Fibroblast of peridontal ligament (primary cell): ENCODE measurements at regions not wholly inside any gene's neighbourhood (a gene's known extent, or its start where the extent isn't known, plus 50 kb on each side); places are given as distances from the start of the nearest gene placed in this dataset.

ENCODE experiments used
- DNase-seq: peaks from one replicate; pipeline ENCODE4 v3.0.0-alpha.2; 2010; ENCODE audit errors: extremely low read depth

DNA sequence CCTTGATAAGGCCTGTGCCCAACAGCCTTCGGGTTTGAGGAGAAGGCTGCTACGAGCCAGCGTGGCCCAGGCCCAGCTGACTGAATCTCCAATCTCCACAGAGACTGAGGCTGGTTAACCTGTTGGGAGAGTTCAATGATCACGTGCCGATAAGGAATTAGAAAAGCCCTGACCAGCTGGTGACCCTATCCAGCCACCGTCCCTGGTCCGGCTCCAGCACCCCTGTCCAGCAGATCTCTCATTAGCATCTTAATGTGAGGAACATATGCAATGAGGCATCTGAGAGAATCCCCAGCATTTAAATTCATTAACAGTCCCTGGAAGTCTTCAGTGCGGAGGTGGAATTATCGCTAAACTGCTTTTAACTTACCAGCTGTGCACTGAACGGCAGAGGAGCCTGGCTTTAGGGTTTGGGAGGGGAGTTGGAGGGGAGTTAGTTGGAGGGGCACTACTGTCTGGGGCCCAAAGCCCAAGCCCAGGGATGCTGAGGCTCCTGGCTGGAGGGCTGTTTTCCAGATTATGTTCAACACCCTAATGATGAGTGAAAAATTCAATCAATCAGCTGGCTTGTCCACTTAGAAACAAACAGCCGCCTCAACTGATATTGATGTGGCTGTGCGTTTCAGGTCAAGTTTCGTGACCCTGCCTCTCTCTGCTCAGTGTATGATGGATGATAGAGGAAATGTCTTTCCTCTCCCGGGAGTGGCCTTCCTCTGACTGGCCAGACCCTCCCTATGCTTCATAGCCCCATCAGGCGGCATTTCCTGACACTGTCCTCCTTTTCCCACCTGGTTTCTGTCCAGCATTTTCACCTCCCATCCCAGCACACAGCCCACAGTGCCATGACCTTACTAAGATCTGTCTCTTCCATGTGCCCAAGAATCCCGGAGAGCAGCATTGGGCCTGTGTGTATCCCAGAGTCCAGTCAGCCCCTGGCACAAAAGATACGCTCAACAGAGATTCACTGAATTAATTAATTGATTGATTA, 184.5 kb downstream of the CCT6B start:
- DNase-seq = no peak

DNA sequence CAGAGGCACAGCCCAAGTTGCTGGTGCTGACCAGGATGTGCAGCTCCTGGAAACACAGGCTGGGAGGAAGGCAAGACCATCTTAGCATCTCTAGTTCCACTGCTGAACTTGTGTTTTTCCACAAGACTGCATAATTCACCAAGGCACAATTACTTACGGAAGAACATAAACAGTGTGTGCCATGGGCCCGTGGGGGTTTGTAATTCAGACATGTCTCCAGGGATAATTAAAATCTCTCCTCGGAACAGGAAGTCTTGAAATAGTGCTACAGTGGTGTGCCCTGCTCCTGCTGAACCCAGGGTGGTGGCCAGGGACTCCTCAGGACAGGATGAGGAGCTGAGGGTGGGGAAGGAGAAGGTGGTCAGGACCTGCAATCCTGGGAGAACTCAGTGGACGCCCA, 188.2 kb downstream of the CCT6B start:
- DNase-seq = no peak

DNA sequence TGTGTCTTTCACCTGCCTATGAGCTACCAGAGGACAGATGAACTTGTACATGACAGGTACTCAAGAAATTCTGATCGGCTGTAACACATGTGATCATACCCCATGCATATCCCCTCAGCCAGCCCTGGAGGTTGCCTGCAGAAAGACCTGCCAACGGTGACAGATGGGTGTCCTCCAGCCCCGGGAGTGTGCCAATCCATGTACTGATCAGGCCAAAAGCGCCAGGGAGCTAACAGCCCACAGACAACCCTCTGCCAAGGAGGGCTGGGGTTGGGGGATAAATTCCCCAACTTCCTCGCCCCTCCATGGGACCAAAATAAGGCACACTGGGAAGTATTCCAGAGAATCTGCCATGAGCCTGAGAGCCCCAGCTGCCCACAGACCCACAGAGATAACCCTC, 189.4 kb downstream of the CCT6B start:
- DNase-seq = no peak

DNA sequence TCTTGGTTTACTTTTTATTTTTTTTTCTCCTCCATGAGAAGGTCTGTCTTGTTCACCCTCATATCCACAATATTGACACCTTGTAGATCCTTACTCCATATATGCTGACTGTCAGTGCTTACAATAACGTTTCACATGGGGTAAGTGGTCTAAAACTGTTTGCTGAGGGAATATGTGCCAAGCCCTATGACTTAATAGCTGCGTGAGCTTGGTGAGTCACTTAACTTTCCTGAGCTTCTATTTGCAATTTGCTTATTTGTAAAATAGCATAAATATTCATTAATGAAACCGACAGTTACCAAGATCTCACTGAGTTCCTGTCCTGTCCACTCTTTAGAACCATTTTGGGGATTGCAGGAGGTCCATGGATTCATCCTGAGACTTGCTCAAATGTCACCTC, 190.7 kb downstream of the CCT6B start:
- DNase-seq = no peak

DNA sequence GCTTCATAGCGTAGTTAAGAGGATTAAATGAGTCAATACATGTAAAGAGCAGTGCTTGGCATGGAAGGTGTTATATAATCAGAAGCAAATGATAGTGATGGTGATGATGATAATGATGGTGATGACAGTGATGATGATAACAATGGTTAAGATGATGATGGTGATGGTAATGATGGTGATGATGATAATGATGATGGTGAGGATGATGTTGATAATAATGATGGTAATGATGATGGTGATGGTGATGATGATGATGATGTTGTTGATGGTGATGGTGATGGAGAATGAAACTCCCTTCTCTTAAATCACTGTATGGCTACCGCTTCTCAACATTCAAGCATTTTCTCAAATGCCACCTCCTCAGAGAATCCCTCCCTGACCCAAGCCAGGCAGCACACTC, 190.5 kb downstream of the TMEM132E start:
- DNase-seq = no peak

DNA sequence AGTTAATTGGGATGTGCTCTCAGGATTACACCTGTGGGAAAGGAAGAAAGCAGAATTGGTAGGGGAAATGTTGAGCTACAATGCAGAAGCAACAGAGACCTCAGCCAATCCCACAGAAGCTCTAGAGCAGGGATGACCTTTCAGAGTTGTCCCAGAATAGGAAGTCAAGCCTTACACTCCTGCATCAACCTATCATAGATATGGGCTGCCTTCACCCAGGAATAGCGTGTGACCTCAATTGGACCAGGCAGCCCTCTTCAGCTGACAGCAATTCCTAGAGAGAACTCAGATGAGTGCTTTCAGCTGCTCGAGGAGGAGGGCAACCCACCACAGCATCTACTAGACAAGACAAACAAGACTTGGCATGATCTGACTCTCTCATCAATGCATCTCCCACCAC, 189.7 kb downstream of the TMEM132E start:
- DNase-seq = no peak

DNA sequence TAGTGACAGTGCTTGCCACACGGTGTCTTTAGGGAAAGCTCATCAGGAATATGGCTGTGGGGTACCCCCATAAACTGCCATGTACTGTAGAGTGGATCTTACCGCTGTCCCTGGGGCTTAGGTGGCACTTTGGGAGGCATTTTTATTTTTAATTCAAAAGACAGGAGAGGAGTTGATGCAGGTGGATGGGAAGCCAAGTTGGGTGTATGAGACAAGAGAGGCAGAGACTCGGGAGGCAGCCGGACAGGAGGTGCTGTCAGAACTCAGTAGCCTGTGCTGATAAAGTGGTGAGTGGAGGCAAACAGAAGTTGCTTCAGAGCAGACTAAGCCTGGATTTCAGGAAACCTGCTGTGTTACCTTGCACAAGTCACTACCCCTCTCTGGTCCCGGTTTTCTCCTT, 185.9 kb downstream of the TMEM132E start:
- no peak for DNase-seq

DNA sequence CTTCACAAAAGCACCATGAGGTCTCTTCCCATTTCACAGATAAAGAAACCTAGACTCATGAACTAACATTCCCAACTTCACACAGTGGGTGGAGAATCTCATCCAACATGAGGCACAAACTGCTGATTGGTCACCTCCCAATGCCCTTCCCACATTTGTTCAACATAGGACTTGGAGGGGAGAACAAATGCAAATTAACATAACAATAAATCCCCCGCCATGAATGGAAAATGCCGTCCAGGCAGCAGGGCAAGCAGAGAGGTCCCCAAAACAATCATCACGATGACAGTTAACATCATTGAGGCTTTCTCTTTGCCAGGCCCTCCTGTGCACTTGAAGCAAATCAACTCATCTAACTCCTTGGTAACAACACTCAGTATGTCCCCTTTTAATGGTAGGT, 185.3 kb downstream of the TMEM132E start:
- DNase-seq = no peak

DNA sequence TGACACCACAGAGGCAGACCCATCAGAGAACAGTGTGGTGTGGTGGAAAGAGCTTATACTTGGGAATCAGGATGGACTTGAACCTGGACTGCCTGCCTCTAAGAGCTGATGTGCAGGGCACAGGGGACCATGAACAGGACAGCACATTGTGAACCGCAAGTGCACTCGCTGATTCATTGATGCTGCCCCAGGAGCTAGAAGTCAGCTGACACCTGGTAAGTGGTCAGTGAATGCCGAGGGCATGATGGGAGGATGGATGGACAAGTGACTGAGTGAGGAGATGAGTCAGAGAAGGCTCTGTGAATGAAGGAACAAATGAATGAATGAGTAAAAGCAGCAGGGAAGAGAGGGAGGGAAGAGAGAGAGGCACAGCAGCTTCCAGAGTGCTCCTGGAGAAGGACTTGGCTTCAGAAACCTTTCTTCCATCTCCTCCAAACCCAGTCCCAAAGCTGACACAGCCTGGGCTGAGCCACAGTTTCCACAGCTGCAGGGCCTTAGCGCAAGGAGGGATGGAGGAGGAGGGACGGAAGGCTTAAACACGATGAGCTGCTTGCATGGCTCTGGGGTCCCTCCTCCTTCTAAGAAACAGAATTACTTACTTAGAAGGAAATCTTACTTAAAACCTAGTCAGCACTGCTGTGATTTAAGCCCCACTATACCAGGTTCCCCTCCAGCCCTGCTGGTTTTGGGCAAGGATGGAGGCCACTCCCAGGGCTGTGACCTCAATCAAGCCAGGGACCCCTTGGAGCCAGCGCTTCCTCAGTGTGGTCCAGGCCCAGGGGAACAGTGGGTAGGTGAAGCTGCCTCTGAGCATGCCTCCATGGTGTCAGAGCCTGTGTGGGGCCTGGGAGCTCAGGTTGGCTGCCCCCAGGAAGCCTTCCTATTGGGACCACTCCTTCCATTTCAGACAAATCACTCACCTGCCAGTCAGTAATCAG, 184.6 kb downstream of the TMEM132E start:
- no peak for DNase-seq

DNA sequence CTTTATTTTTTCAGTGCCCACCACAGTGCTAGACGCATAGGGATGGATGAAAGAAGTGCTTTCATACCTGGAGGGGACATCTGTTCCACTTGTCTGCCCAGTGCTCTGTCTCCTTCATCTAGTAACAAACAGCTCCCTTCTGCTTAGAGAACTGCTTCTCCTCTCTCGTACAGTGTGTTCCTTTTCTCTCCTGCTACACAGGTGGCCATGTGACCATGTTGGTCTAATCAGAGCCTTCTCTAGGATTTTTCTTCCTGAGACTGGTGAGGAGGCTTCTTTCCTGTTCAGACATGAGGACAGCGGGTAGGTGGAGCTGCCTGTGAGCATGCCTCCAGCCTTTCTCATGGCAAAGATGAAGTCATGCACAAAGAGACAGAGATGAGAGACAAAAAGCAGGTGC, 182.7 kb downstream of the TMEM132E start:
- no peak for DNase-seq

DNA sequence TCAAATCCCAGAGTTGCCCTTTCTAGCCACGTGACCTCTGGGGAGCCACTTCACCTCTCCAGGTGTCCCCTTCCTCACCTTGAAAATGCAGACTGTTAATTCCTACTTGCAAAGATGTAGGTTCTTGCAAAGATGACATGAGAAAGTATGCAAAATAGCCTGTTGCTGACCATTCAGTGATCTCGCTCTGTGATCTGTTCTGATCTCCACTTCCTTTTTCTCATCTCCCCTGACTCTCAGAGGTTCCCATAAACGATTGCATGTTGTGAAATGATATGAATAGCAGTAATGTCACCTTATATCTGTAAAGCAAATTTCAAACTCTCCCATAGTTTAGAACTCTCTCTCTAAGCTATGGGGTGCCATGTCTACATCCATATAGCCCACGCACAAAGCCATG, 182.3 kb downstream of the TMEM132E start:
- DNase-seq = no peak

DNA sequence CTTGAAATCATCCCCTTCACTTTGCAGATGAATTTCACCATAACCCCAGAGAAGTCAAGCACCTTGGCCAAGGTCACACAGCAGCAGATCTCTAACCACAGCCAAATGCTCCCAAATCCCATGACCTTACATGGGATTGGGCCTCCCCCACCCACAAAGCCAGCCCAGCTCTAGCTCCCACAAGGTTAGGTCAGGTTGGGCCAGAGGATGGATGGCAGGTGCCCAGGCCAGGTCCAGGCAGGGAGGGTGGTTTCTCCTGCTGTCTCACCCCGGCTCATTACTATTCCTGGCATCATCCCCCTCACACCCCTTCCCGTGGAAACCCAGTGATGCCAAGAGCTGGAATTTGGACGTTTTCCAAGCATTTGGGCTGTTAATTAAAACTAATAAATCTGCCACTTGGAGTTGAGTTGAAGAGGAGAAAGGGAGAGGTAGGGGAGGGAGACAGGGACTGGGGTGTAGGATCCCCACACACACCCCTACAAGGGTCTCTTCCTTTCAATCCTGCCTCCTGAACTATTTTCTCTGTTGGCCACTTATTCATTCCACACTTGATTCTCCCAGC, 181.6 kb downstream of the TMEM132E start:
- no peak for DNase-seq

DNA sequence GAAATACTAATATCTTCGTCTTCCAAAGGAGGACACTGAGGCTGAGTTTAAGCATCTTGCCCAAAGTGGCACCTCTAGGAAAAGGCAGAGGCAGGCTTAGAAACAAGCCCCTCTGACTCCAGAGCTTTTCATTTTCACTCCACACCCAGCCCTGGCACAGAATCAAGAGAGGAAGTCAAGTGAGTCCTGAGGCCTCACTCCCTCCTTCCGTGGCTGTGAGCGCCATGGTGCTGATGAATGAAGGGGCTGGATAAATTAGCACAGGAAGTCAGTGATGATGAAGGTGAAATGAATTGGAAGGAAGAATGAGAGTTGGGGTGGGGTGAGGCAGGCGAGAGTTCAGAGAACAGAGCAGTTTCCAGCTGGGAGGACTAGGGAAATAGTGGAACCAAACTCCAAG, 179.3 kb downstream of the TMEM132E start:
- no peak for DNase-seq

DNA sequence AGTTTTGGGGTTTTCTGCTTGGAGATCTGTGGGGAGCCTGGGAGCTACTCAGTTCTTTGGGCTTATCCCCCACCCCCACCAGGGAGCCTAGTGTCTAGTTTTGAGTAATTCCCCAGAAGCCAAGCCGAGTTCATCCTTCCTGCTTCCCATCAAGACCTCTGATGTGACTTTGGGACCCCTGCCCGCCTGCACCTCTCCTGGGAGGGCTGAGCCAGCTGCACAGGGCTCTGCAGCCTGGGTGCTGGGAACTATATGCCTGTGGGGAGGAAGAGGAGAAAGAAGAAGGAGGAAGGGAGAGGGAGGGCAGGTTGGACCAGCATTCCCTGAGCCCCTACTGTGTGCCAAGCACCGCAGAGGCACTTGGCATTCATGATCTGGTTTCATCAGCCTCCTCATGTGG, 178.9 kb downstream of the TMEM132E start:
- DNase-seq = no peak

DNA sequence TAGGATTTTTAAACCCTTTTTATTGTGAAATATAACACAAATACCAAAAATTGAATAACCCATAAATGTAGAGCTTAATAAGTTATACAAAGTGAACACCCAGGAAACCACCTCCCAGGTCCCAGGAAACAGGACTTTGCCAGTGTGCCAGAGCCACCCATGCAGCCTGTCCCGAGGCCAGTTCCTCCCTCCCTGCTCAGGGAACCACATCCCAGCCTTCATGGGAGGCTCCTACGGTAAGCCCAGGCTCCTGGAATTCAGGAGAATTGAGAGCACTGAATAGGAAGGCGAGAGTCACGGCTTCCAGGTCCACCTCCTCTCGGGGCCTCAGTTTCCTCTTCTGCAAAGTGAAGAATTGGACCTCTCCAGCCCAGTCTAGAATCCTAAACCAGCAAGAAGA, 178.2 kb downstream of the TMEM132E start:
- DNase-seq = no peak

DNA sequence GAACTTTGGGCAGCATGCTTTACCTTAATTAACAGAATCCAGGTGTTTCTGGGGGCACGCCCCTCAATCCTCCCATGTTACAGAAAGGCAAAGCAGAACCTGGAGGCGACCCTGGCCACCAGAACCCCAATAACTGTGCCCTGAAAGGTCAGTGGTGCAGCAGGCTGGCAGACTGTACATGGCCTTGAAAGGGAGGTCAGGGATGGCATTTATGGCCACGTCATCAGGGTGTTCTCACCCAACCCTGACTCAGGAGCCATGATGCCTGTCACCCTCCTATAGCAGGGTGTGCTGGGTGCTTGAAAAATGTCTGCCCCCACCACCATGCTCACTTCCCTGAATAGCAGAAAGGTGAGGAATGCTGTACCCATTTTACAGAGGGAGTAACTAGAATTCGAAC, 177.7 kb downstream of the TMEM132E start:
- no peak for DNase-seq

DNA sequence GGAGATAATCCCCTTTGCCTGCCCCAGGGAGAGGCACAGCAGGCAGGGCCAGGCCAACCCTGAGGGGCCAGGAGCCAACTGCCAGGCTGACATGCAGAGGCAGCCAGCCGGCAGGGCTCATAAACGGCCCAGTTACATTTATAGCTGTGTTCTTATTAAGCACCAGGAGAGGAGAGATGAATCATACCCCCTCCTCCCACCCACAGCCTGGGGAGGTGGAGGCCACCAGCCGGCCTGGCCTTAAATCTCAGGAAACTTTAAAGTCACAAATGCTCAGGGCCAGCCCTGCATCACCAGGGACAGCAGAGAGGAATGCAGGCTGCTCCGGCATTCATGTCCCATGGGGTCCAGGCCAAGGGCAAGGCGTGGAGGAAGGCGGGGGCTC, 177.2 kb downstream of the TMEM132E start:
- DNase-seq = no peak

DNA sequence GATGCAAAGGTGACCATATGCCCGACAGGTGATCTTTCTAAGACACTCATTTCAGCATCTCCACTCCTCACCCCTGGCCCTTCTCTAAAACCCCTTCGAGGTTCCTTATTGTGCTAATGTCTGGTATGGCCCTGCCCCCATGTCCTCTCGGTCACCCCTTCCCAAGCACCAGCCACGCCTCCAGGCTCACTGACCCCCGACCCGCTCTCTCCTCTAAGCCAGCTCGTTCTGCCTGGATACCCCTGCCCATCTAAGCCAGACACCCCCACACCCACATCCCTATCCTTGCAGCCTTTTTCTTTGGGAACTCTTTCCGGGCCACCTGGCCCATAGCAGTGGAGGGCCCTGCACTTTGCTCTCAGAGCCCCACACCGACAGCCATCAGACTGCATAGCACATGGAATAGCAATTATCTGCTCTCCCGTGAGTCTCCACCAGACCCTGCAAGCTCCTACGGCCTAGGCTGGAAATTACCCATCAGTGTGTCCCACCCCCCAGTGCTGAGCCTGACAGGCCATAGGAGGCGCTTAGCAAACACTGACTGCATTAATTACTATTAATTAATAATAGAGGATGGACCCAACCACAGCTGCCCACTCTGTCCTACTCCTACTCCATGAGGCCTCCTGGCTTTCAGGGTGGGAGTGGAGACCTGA, 176.7 kb downstream of the TMEM132E start:
- no peak for DNase-seq

DNA sequence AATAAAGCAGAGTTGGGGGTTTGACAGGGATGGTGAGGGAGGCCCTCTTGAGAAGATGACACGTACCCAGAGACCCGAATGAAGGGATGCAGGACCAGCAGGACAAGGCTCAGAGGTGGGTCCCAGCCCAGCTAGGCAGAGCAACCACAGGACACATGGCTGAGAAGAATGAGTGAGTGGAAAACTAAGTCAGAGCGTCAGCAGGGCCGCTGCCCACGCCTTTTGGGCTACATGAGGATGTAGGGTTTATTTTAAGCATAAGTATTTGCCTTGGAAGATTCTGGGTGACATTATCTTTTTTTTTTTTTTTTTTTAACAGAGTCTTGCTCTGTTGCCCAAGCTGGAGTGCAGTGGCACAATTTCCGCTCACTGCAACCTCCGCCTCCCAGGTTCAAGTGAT, 176.0 kb downstream of the TMEM132E start:
- no peak for DNase-seq

DNA sequence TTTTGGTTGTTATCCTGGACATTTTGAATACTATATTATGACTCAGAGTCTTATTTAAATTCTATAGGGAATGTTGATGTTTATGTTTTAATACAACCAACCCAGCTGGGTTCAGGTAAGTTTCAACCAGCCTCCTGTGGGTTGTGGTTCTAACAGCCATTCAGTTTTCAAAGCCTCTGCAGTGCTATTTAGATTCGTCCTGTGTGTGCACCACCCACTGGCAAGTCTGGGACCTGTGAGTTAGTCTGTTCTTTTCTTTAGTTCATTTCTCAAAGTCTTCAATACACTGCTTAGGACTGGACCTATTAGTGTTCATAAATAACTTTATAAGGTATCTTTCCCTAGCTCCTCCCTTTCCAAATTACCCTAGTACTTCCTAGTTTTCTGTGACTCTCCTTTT, 170.6 kb downstream of the TMEM132E start:
- DNase-seq = no peak

DNA sequence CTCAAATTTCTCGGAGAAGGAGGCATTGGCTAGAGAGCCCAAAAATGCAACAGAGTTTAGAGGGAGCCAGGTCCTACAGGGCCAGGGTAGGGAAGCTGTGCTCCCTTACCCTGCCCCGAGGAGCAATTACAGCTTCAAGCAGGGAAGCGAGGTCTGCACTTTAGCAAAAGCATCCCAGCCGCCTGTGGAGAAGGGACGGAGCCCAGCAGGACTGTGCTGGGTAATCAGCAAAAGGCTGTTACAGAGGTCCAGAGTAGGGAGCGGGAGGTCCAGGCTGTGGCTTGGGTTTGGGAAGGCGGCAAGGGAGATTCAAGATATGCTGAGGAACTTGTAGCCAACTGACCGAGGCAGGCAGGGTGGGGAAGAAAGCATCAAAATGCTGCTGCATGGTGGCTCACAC, 162.6 kb downstream of the TMEM132E start:
- DNase-seq = no peak
